ENCODE measurements at regions not wholly inside any gene's neighbourhood (a gene's known extent, or its start where the extent isn't known, plus 50 kb on each side); places are given as distances from the start of the nearest gene placed in this dataset.

GRCh38 chr2:242063436-242063835 lies 193.9 kb downstream of the RTP5 start:
- TF ChIP-seq TAF1 (IDR thresholded peaks at IDR 0.05; ENCODE audit: borderline replicate concordance, insufficient read depth, low read length): no peak
- no peak for TF ChIP-seq POLR2AphosphoS5 (IDR thresholded peaks at IDR 0.05; ENCODE audit: low read depth, low read length)
- TF ChIP-seq FOXP2 (optimal IDR thresholded peaks at IDR 0.05; ENCODE audit: borderline replicate concordance, extremely low read depth, extremely low read length, insufficient read depth): no peak
- TF ChIP-seq SIN3A (IDR thresholded peaks at IDR 0.05; ENCODE audit: borderline replicate concordance, insufficient read depth, low read length): no peak
- no peak for TF ChIP-seq REST (IDR thresholded peaks at IDR 0.05; ENCODE audit: insufficient read depth in 1 of 2, low read depth in 2 of 2, low read length in 2 of 2)

DNA sequence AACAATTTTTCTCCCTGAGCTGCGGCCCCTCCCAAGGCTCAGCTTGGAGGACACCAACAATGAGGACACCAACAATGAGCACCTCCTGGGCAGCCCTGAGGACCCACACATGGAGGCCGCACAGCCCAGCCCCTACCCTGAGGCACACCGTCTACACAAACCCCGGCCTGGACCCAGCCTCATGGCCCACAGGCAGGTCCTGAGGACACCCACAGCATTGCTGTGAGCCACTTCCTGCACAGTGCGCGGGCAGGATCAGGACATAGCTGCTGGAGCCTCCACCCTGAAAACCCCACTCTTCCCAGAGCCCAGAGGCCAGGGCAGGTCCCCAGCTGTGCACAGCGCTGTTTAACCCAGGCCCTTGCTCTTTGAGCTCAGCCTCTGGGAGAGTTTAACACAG lies 194.3 kb downstream of the RTP5 start:
- no peak for TF ChIP-seq TAF1 (IDR thresholded peaks at IDR 0.05; ENCODE audit: borderline replicate concordance, insufficient read depth, low read length)
- no peak for TF ChIP-seq SIN3A (IDR thresholded peaks at IDR 0.05; ENCODE audit: borderline replicate concordance, insufficient read depth, low read length)
- TF ChIP-seq REST (IDR thresholded peaks at IDR 0.05; ENCODE audit: insufficient read depth in 1 of 2, low read depth in 2 of 2, low read length in 2 of 2): no peak
- TF ChIP-seq POLR2AphosphoS5 (IDR thresholded peaks at IDR 0.05; ENCODE audit: low read depth, low read length): no peak
- no peak for TF ChIP-seq FOXP2 (optimal IDR thresholded peaks at IDR 0.05; ENCODE audit: borderline replicate concordance, extremely low read depth, extremely low read length, insufficient read depth)

- no peak for TF ChIP-seq FOXP2 (optimal IDR thresholded peaks at IDR 0.05; ENCODE audit: borderline replicate concordance, extremely low read depth, extremely low read length, insufficient read depth)
- TF ChIP-seq TAF1 (IDR thresholded peaks at IDR 0.05; ENCODE audit: borderline replicate concordance, insufficient read depth, low read length): no peak
- TF ChIP-seq SIN3A (IDR thresholded peaks at IDR 0.05; ENCODE audit: borderline replicate concordance, insufficient read depth, low read length): no peak
- no peak for TF ChIP-seq POLR2AphosphoS5 (IDR thresholded peaks at IDR 0.05; ENCODE audit: low read depth, low read length)
- TF ChIP-seq REST (IDR thresholded peaks at IDR 0.05; ENCODE audit: insufficient read depth in 1 of 2, low read depth in 2 of 2, low read length in 2 of 2): no peak
Observed at GRCh38 chr2:242064364-242065250, 195.1 kb downstream of the RTP5 start.

- no peak for TF ChIP-seq TAF1 (IDR thresholded peaks at IDR 0.05; ENCODE audit: borderline replicate concordance, insufficient read depth, low read length)
- TF ChIP-seq FOXP2 (optimal IDR thresholded peaks at IDR 0.05; ENCODE audit: borderline replicate concordance, extremely low read depth, extremely low read length, insufficient read depth): no peak
- no peak for TF ChIP-seq SIN3A (IDR thresholded peaks at IDR 0.05; ENCODE audit: borderline replicate concordance, insufficient read depth, low read length)
- TF ChIP-seq REST (IDR thresholded peaks at IDR 0.05; ENCODE audit: insufficient read depth in 1 of 2, low read depth in 2 of 2, low read length in 2 of 2): no peak
- TF ChIP-seq POLR2AphosphoS5 (IDR thresholded peaks at IDR 0.05; ENCODE audit: low read depth, low read length): no peak
Observed at GRCh38 chr2:242065426-242065825, 195.9 kb downstream of the RTP5 start.
